HG02852 (cell line): ENCODE measurements at regions not wholly inside any gene's neighbourhood (a gene's known extent, or its start where the extent isn't known, plus 50 kb on each side); places are given as distances from the start of the nearest gene placed in this dataset.
"Not testable (repeated sequence)": the region's sequence is repeated elsewhere in the genome, so short reads cannot be mapped to it uniquely, and the experiment has no call there.

Experiments
- ATAC-seq: cut with Tn5 transposase; IDR thresholded peaks from one replicate; pipeline ENCODE4 v1.9.1; 2021; ENCODE audit warnings: mild to moderate bottlenecking, moderate library complexity; ENCODE audit not compliant: unreplicated experiment

DNA sequence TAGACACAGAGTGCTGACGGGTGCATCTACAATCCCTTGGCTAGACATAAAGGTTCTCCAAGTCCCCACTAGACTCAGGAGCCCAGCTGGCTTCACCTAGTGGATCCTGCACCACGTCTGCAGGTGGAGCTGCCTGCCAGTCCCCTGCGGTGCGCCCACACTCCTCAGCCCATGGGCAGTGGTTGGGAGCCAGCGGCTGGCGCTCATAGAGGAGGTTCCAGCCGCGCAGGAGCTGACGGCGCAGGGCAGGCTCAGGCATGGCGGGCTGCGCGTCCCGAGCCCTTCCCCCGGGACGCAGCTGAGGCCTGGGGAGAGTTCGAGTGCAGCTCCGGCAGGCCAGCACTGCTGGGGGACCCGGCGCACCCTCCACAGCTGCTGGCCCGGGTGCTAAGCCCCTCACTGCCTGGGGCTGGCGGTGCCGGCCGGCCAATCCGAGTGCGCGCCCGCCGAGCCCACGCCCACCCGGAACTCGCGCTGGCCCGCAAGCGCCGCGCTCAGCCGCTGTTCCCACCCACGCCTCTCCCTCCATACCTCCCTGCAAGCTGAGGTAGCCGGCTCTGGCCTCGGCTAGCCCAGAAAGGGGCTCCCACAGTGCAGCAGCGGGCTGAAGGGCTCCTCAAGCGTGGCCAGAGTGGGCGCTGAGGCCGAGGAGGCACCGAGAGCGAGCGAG lies 1364.5 kb upstream of the WWC1 start:
- ATAC-seq, result not testable (repeated sequence)

DNA sequence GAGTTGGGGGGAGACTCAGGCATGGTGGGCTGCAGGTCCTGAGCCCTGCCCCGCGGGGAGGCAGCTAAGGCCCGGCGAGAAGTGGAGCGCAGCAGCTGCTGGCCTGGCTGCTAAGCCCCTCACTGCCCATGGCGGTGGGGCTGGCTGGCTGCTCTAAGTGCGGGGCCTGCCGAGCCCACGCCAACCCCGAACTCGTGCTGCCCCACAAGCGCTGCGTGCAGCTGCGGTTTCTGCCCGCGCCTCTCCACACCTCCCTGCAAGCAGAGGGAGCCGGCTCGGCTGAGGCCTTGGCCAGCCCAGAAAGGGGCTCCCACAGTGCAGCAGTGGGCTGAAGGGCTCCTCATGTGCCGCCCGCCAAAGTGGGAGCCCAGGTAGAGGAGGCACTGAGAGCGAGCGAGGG lies 1355.1 kb upstream of the WWC1 start:
- ATAC-seq, result no peak

DNA sequence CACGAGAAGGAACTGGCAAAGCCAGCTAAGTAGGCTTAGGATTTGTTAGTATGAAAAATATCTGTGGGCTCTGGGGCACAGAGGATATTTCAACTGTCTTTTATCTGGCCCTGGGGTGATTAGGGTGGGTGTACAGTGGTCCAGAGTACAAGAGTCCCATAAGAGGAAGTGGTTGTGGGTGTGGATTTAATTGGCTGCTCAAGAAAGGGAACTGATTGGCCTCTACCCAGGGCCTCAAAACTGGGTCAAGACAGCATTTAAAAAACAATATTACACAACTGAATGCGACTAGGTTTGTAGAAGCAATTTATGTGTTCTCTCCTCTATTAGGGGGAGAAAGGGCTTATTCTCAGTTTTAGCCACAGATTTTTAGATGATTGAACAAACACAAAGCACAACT lies 1353.4 kb upstream of the WWC1 start:
- no peak for ATAC-seq

DNA sequence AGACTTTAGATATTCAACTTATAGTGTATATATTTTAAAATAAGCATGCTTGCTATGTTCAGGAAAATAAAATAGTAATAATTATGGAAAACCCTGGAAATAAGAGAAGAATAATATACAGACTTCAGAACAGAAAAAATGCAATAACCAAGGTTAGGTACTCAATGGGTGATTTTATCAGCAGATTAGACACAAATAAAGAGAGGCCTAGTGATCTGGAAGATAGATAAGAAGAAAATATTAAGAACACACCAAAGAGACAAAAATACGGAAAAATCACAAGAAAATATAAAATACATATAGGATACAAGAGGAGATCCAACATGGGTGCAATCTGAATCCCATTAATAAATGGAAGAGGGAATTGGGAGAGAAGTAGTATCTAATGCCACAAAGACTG lies 1348.5 kb upstream of the WWC1 start:
- ATAC-seq, result no peak

DNA sequence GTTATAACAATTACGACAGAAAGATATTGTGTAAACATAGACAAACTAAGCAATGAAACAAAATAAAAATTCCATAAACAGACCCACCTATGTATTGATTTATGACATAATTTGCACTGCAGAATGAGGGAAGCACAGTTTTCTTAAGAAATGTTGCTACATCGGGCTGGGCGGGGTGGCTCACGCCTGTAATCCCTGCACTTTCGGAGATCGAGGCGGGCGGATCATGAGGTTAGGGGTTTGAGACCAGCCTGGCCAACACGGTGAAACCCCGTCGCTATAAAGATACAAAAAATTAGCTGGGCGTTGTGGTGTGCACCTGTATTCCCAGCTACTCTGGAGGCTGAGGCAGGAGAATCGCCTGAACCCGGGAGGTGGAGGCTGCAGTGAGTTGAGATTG lies 1344.4 kb upstream of the WWC1 start:
- no peak for ATAC-seq

DNA sequence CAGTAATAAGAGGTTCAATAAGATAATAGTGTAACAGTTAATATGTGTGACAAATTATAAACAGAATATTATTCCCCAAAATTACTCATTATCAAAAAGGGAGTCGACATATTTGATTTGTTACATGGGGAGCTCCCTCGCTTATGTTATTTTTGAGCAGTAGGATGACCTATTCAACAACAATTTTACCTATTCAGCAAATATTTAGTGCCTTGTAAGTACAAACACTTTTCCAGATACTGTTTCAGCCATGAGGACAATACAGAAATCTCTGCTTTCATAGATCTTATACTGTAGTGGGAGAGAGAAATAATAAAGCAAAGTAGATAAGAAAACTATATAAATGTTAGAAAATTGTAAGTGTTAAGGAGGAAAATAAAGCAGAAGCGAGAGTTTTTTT lies 1342.8 kb upstream of the WWC1 start:
- no peak for ATAC-seq

DNA sequence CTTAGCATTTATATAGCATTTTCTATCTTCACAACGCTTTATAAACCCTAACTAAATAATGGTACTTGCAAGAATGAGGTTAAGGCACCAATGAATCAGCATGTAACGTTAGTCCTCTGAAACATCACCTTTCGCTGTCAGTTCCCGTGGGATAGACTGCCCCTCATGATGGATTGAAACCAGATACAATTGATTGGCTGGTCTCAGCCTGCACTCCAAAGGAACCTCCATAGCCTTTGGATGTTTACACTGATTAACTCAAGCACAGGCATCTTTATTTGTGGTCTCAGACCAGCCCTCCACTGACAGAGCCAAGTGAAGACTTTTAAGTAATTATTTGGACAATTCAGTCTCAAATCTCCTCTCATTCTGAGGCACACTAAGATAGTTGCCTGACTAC lies 1339.4 kb upstream of the WWC1 start:
- ATAC-seq, result no peak

DNA sequence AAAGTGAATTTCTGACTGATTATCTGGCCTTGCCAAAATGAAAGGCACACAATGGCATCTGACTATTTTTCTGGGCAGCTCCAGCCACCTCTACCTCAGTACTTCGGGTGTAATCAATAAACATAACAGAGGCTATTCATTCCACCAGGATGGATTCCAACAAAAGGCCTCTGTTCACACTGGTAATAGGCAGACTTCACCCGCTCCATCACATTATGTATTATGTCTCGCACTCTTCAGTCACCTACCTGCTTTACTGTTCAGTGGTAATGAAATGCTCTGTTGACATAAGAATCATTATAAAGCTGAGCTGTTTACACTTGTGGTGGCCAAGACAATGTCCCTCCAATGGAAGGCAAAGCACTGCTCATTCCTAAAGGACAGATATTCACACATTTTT lies 1333.7 kb upstream of the WWC1 start:
- no peak for ATAC-seq

DNA sequence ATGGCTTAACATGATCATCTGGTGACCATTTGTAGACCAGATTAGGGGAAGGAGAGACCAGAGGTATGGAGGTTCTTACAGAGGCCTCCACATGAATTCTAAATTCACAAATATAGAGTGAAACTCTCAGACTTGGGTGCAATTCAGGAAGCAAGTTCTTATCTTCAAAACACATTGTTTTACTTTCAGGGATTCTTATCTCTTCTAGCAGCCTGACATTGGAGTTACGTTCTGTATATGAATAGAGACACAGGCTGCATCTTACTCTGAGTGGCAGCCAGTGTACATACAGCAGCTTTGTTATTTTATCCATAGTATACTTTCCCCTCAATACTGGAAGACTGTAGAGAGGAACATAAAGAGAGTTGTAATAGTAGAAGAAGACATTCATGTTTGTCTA lies 1331.7 kb upstream of the WWC1 start:
- no peak for ATAC-seq

DNA sequence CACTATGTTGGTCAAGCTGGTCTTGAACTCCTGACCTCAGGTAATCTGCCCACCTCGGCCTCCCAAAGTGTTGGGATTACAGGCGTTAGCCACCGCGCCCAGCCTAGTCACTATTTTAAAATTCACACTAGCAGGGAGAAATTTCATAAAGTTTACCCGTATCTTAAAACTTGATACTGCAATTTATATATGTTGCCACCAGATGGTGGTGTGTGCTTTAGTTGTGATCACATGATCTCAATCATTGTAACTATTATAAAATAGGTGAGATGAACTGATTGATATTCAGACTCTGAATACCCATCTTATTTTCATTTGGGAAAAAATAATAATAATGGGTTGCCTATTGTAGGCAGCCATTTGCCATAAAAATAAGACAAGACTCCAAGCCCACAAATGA lies 1330.4 kb upstream of the WWC1 start:
- no peak for ATAC-seq

DNA sequence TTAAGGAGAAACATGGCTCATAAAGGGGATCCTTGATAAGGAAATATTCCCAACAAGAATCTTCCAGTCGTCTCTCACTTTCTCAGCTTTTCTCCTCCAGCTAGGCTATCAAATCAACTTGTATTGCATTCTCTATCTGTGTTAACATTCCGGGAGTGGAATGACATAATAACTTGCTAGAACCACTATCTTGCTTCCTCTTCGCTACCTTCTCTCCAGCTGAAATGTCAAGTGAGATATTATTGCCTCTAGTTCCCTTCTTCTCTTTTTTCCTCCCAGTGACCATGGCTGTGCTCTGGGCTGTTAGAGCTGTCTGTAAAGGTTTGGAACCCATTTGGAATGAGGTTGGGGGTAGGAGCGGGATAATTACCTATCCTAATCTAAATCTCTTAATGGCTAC lies 1329.5 kb upstream of the WWC1 start:
- no peak for ATAC-seq

DNA sequence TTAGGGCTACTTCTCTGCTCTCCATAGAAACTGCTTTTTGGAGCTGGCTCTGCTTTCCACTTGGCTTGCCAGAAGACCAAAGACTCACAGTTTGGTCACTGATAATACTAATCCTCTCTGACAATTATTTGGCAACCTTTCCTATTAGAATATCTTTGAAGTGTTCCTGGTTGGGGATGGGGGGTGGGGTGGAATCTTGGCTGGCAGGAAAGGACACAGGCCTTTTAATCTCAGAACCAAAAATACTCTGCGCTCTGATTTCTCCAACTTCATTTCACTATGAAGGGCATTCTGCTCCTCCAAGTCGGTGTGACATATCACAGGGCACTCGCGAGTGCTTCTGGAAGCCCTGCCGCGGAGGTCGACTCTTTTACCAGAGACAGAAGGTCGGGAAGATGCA lies 1329.0 kb upstream of the WWC1 start:
- ATAC-seq, result no peak

DNA sequence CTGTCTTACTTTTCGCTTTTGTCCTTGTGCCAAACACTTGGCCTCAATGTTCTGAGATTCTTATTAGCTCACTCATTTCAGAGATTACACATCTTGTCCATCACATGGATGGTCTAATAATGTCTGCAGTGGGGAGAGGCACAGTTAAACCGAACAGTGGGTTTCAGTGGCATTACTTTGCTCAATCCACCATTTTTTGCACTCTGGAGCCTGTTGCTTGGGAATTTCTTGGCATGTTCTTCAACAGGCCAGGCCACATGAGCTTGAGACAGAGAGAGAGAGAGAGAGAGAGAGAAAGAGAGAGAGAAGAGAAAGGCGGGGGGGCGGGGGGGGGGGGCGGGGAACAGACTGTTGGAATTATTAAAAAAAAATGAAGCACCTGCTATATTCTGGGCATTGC lies 1327.8 kb upstream of the WWC1 start:
- no peak for ATAC-seq

DNA sequence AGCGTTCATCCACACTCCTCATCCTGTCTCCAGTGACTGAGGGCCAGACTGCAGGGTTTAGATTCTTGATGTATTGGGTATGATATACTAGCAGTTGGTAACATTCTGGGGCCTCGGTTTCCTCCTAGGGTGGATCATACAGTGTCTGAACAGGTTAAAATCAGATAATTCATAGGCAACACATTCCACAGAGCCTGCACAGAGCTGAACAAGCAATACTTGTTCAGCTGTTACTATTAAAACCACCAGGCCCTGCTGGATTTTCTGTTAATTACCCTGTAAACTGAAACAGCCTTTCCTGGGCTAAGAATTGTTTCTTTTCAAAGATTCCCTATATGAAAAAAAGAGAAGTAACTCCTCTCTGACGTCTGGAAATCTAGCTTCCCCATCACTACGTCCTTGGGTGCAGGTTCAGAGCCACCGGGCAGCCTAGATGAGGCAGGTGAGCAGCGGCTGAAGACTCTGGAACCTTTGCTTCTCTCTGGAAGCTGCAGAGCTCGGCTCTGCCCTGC lies 1313.5 kb upstream of the WWC1 start:
- no peak for ATAC-seq

DNA sequence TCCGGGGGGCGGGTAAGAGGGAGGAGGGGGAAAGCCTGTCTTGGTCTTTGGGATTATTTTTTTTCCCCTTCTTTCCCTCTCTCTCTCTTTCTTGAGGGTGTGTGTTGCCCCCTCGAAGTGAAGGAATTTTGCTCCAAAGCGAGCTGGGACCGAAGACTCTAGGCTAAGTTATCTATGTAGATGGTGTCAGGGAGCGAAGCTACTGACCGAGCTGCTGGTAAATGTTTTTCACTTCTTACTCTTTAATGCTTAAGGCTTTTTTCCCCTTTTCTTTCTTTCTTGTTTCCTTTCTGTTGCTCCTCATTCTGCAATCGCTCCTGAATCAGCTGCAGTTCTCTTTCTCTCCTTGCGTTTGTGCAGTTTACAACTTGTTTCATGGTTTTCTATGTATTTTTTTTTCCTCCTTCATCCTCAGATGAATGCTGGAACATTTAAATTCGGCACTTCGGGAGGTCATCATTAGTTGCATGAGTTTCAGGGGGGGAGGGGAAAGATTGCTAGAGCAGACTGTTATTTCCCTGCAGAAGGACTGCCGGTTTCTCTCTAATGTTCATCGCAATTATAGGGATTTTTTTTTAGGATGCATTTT lies 1312.0 kb upstream of the WWC1 start:
- no peak for ATAC-seq

DNA sequence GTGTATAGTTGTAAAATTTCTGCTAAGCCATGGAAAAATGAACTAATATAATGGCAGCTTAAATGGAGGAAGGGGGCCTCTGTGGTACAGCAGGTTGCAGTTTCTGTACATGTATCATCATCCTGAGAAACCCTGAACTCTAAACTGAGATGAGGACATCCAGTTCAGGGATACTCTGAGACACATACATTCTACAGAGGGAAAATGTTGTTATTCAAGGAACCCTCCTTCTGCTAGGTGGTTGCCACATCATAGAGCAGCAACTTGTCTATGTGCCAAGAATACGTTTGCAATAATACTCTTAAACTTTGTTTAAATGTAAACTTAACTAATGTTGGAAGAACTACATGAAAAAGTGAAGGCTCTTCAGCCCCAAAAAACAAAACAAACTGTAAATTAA lies 1310.8 kb upstream of the WWC1 start:
- no peak for ATAC-seq

DNA sequence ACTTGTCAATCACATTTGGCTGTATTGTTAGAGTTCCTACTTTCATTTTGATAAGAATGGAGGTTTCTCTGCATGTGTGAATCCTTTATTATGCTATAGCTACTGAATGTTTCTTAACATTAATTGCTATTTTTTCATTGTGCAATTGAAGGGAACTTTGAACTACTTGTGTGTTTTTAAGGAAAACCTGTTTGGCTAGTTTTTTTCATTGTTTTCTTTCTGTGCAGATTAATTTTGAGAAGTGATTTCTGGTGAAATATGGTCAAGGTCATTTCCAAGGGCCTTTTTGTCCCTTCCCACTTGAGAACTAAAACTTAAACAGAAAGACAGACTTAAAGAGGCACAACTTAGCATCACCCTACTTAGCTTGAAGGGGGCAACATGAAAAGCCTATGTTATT lies 1309.2 kb upstream of the WWC1 start:
- no peak for ATAC-seq

DNA sequence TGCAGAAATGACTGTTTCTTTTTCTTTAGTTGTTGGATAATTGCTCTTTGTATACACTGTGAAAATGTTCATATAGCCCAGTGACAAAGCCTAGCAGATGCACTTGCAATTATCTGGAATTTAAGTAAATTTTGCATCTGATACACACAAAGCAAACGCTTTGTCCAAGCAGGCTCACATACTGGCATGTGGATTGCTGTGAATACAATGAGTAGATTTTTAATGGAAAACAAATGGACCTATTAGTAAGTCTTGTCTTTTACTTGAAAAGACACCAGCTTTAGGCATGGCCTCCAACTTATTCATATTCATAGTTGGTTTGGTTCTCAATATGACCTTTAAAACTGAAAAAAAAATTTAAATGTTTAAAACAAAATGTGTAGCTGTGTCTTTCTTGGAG lies 1299.8 kb upstream of the WWC1 start:
- no peak for ATAC-seq

DNA sequence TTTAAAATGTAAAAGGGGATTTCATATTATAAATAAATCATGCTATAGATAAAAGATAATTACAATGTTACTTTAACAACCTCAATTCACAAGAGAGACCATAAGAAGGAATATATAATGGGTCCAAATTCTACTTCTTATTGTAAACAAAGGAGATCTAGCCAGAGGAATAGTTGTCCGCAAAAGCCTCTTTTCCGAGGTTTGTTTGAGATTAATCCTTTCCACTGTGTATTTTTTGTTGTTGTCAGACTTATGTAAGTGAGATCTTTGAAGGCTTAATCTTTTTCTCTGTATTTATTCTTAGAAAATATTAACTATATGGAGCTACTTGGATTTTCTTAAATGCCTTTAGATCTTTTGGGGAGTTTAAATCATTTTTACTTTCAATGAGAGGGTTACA lies 1299.3 kb upstream of the WWC1 start:
- ATAC-seq, result no peak

DNA sequence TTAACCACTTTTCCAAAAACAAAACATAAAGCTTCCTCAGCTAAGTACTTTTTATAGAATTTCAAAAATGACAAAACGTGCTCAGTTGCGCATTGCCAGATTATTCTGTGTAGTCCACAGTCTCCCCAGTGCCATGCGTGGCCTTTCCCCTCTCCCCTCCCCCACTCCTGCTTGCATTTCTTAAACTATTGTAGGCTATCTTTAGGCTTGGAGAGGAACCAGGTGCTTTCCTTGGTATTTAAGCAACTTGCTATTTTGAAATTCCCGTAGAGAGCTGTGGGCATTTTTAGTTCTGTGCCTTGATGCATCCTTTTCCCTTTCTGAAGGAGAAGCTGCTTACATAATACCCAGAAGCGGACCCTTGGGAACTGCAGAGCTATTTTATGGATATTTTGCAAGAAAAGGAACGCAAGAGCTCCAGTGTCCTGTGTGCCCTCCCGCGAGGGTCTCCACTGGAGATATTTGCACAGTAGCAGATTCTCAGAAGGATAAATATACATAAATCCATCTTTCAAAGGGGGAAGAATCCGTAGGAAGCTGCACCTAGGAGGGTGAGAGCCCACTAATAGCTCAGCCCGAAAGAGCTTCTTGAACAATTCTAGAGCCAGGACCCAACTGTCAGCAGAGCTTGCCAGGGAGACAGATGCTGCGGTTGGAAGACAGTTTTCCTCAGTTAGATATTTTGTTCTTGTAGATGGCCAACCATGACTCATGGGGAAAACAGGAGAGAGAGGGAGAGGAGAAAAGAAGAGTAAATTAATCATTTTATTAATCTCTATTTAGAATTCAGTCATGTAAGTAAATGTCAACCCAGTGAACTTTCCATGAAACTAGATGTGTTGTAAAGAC lies 1298.3 kb upstream of the WWC1 start:
- ATAC-seq, result no peak

DNA sequence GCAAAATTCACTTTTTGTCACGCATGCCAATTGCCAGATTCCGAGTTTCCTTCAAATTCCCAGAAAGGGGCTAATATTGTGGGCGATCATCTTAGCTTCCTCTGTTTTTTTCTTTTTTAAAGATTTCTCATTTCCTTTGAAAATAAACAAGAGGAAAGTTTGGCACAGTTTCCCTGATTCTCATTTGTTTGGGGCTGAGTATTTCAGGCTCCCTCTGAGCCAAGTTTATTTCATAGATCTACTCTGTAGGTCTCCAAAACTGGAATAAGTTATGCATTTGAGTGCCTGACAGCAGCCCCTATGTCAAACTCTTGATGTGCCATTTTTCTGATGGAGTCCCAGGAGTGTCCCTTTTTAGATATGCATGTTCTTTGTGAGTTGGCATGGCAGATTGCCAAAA lies 1297.2 kb upstream of the WWC1 start:
- ATAC-seq, result no peak

DNA sequence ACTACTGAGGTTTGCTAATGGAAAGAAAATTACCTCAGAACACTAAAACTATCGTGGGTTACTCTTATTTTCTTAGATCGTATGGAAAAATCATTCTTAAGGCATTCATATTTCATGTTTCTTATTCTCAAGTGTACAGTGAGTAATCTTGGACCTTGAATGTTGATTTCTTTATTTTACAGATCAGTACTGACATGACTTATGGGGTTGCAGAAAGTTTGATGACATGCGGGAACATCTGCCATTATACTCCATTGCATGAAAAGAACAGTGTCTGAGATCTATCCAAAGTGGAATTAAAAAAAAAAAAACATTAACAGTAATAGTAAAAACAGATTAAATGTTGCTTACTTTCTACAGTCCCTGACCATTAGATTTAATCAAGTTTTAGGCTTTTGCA lies 1290.2 kb upstream of the WWC1 start:
- no peak for ATAC-seq
